Esophagus (tissue), 2 donors: ENCODE measurements at regions not wholly inside any gene's neighbourhood (a gene's known extent, or its start where the extent isn't known, plus 50 kb on each side); places are given as distances from the start of the nearest gene placed in this dataset.

Experiments
- H3K27ac ChIP-seq, 2 donors: one replicate each; pipeline ENCODE4 v1.5.1; 2013; ENCODE audit warnings: low read depth in 2 of 2, mild to moderate bottlenecking in 2 of 2, inconsistent platforms in 1 of 2, low read length in 1 of 2, moderate library complexity in 1 of 2
- H3K27me3 ChIP-seq, 2 donors: one replicate each; pipeline ENCODE4 v1.6.1; 2013; ENCODE audit warnings: low read length in 2 of 2, control low read depth in 1 of 2, mild to moderate bottlenecking in 1 of 2; ENCODE audit not compliant: insufficient read depth in 2 of 2, control insufficient read depth in 1 of 2
- H3K36me3 ChIP-seq, 2 donors: one replicate each; pipeline ENCODE4 v1.6.1; 2013; ENCODE audit warnings: low read length in 1 of 2; ENCODE audit not compliant: control insufficient read depth in 2 of 2, insufficient read depth in 2 of 2
- H3K4me1 ChIP-seq, 2 donors: one replicate each; pipeline ENCODE4 v1.6.1; 2013; ENCODE audit warnings: low read length in 1 of 2; ENCODE audit not compliant: control insufficient read depth in 2 of 2, insufficient read depth in 2 of 2
- H3K4me3 ChIP-seq, 2 donors: one replicate each; pipeline ENCODE4 v1.5.1; 2013; ENCODE audit warnings: low read length in 2 of 2, mild to moderate bottlenecking in 2 of 2, low read depth in 1 of 2, moderate library complexity in 1 of 2
- H3K9me3 ChIP-seq, 2 donors: one replicate each; pipeline ENCODE4 v1.6.1; 2013; ENCODE audit warnings: mild to moderate bottlenecking in 2 of 2, low read depth in 1 of 2, low read length in 1 of 2, moderate library complexity in 1 of 2; ENCODE audit not compliant: control insufficient read depth in 2 of 2, insufficient read depth in 1 of 2
- WGBS, 2 donors: extraction: QIAGEN DNeasy Blood & Tissue Kit; methylation state at CpG; one replicate each; pipeline ENCODE4 v1.1.7; 2013; 5-methylcytosine and 5-hydroxymethylcytosine counted together
- donor health status: healthy with polysubstance abuse.
- donor health status: Bipolar disorder and iron deficiency.

- Histone ChIP-seq H3K4me1 (peaks cover 3 to 10% of the 10 kb centered on the region in 2 donors), H3K27ac (no peak overlapping the region), H3K27me3 (no peaks in the 10 kb centered on the region), H3K4me3 (no peak overlapping the region), H3K36me3 (no peaks in the 10 kb centered on the region), H3K9me3 (no peaks in the 10 kb centered on the region)
- WGBS, 2 donors, result 70 to 71% methylated on average over 5 to 6 of the region's 6 CpGs
These were observed 56.0 kb upstream of the CHRNA7 start for GRCh38 chr15:31974154-31974794.

- H3K36me3 ChIP-seq, result no peaks in the 10 kb centered on the region
- H3K27me3 ChIP-seq, result no peaks in the 10 kb centered on the region
- peaks cover 3 to 10% of the 10 kb centered on the region in 2 donors for H3K4me1 ChIP-seq
- no peak overlapping the region for H3K27ac ChIP-seq
- no peaks in the 10 kb centered on the region for H3K9me3 ChIP-seq
- H3K4me3 ChIP-seq, result no peak overlapping the region
- WGBS, 2 donors, result 13 to 16% methylated on average over 36 of the region's 36 CpGs
These were observed 55.2 kb upstream of the CHRNA7 start for GRCh38 chr15:31974855-31975829.

GRCh38 chr15:31975830-31976229 is 54.5 kb upstream of the CHRNA7 start:
- WGBS, 2 donors, result 65 to 71% methylated on average over 9 of the region's 9 CpGs
- H3K9me3 ChIP-seq, result no peaks in the 10 kb centered on the region
- H3K4me1 ChIP-seq, result peaks cover 3 to 10% of the 10 kb centered on the region in 2 donors
- H3K27me3 ChIP-seq, result no peaks in the 10 kb centered on the region
- H3K4me3 ChIP-seq, result no peak overlapping the region
- H3K27ac ChIP-seq, result no peak overlapping the region
- H3K36me3 ChIP-seq, result no peaks in the 10 kb centered on the region

GRCh38 chr15:31977138-31977537 is 53.2 kb upstream of the CHRNA7 start:
- WGBS, 2 donors, result 62 to 67% methylated on average over 8 of the region's 8 CpGs
- H3K27me3 ChIP-seq, result no peaks in the 10 kb centered on the region
- no peak overlapping the region for H3K4me3 ChIP-seq
- no peak overlapping the region for H3K27ac ChIP-seq
- peaks cover 3 to 10% of the 10 kb centered on the region in 2 donors for H3K4me1 ChIP-seq
- H3K36me3 ChIP-seq, result no peaks in the 10 kb centered on the region
- H3K9me3 ChIP-seq, result no peaks in the 10 kb centered on the region

GRCh38 chr15:31977812-31978661 is 52.3 kb upstream of the CHRNA7 start:
- H3K9me3 ChIP-seq, result no peaks in the 10 kb centered on the region
- WGBS, 2 donors, result 21 to 23% methylated on average over 22 of the region's 22 CpGs
- no peaks in the 10 kb centered on the region for H3K27me3 ChIP-seq
- H3K4me3 ChIP-seq, result no peak overlapping the region
- H3K4me1 ChIP-seq, result peaks cover 3 to 10% of the 10 kb centered on the region in 2 donors
- H3K27ac ChIP-seq, result no peak overlapping the region
- no peaks in the 10 kb centered on the region for H3K36me3 ChIP-seq
